Fibroblast of lung (primary cell): ENCODE measurements at regions not wholly inside any gene's neighbourhood (a gene's known extent, or its start where the extent isn't known, plus 50 kb on each side); places are given as distances from the start of the nearest gene placed in this dataset.

Experiments
- DNase-seq, 2 donors: peaks; one replicate each; pipeline versions ENCODE4 v3.0.0 to v3.0.0-alpha.2; 2010; ENCODE audit warnings: low read depth in 2 of 2
- H2AFZ ChIP-seq: 2 replicates; pipeline ENCODE4 v1.5.1; 2012; ENCODE audit warnings: low read length, control low read depth, inconsistent platforms
- H3K27ac ChIP-seq: 2 replicates; pipeline ENCODE4 v1.5.1; 2011; ENCODE audit warnings: low read length, control low read depth; ENCODE audit not compliant: insufficient read depth
- H3K27me3 ChIP-seq: 2 replicates; pipeline ENCODE4 v1.5.1; 2011; ENCODE audit warnings: mild to moderate bottlenecking, low read length; ENCODE audit not compliant: control insufficient read depth, insufficient read depth
- H3K36me3 ChIP-seq: 2 replicates; pipeline ENCODE4 v1.5.1; 2011; ENCODE audit warnings: low read length; ENCODE audit not compliant: control insufficient read depth, insufficient read depth
- H3K4me1 ChIP-seq: 2 replicates; pipeline ENCODE4 v1.5.1; 2011; ENCODE audit warnings: low read length; ENCODE audit not compliant: control insufficient read depth, insufficient read depth; ENCODE audit errors: extremely low read depth
- H3K4me2 ChIP-seq: 2 replicates; pipeline ENCODE4 v1.5.1; 2011; ENCODE audit warnings: low read length, control low read depth; ENCODE audit not compliant: insufficient read depth; ENCODE audit errors: extremely low read depth
- H3K4me3 ChIP-seq, 4 experiments: fragments of 200-600 bp in 1 of 4; sonication (generic) in 1 of 4; replicated peaks in 1 of 4; 2 replicates each; pipeline ENCODE4 v1.5.1; 2011 to 2016; ENCODE audit warnings: low read length in 4 of 4, low read depth in 3 of 4, mild to moderate bottlenecking in 3 of 4, control low read depth in 2 of 4, inconsistent platforms in 1 of 4, mixed read lengths in 1 of 4; ENCODE audit not compliant: insufficient read depth in 1 of 4; ENCODE audit errors: control extremely low read depth in 1 of 4
- H3K79me2 ChIP-seq: 2 replicates; pipeline ENCODE4 v1.5.1; 2012; ENCODE audit warnings: mild to moderate bottlenecking, low read length, inconsistent platforms; ENCODE audit not compliant: control insufficient read depth, insufficient read depth
- H3K9ac ChIP-seq: 2 replicates; pipeline ENCODE4 v1.5.1; 2011; ENCODE audit warnings: mild to moderate bottlenecking, low read length, control low read depth; ENCODE audit not compliant: insufficient read depth
- H3K9me3 ChIP-seq: 2 replicates; pipeline ENCODE4 v1.5.1; 2012; ENCODE audit warnings: low read depth, low read length; ENCODE audit not compliant: control insufficient read depth, insufficient read depth
- H4K20me1 ChIP-seq: 2 replicates; pipeline ENCODE4 v1.5.1; 2011; ENCODE audit warnings: low read length; ENCODE audit not compliant: control insufficient read depth, insufficient read depth; ENCODE audit errors: extremely low read depth
- EZH2 ChIP-seq: IDR thresholded peaks from 2 replicates; pipeline ENCODE4 v1.5.1; 2012; ENCODE audit warnings: low read length, control low read depth, mild to moderate bottlenecking; ENCODE audit errors: missing control alignments
- TF ChIP-seq, protein P1 (sequence below), 2 donors: IDR thresholded peaks in 1 of 2; conservative IDR thresholded peaks in 1 of 2; 1 replicate in 1 of 2; 2 replicates in 1 of 2; pipeline ENCODE4 v1.5.1; 2011 to 2012; ENCODE audit warnings: low read length in 2 of 2, control low read depth in 1 of 2, inconsistent platforms in 1 of 2, low read depth in 1 of 2, mild to moderate bottlenecking in 1 of 2

DNA sequence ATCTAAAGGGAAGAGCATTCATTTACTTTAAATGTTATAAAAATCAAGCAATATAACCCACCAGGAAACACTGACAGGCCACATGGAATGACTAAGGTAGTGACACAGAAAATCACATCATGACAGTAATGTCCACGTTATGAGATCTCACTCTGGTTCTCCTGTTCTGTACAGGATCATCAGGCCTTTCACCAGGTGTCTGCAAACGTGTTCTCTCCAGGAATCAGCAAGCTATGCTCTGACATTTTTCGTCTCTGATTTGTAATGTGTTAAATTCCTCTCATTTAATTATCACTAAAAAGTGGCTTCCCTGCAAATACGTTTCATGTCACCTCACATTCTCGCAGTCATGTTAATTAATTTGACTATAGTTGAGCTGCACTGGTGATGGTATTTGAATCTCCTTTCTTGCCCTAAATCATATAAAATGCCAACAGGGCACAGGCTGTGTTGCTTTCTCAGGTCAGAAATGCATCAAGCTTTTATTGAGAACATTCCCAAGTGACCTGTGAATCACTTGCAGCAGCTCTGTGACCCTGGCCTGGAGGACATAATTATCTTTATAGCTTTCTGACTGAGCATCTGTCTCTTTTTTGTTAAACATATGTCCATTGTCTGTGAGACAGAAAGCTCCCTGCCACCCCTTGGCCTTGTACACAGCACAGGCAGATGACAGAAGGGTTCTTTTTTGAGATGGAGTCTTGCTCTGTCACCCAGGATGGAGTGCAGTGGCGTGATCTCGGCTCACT is 196.2 kb downstream of the DIRAS2 start:
- Histone ChIP-seq H2AFZ (no peak overlapping the region), H3K9me3 (no peaks in the 10 kb centered on the region), H3K4me1 (no peaks in the 10 kb centered on the region), H3K27me3 (no peaks in the 10 kb centered on the region), H3K4me2 (no peak overlapping the region), H3K4me3 (no peak overlapping the region), H4K20me1 (no peaks in the 10 kb centered on the region), H3K27ac (no peak overlapping the region), H3K9ac (no peak overlapping the region), H3K79me2 (no peaks in the 10 kb centered on the region), H3K36me3 (no peaks in the 10 kb centered on the region)
- no peak for DNase-seq
- TF ChIP-seq EZH2 = no peak

GRCh38 chr9:90447773-90448172 is 194.9 kb downstream of the DIRAS2 start:
- H3K27me3 ChIP-seq = no peaks in the 10 kb centered on the region
- H3K9ac ChIP-seq = no peak overlapping the region
- no peaks in the 10 kb centered on the region for H3K79me2 ChIP-seq
- no peak overlapping the region for H3K4me3 ChIP-seq
- no peak overlapping the region for H3K4me2 ChIP-seq
- no peaks in the 10 kb centered on the region for H3K36me3 ChIP-seq
- no peaks in the 10 kb centered on the region for H3K9me3 ChIP-seq
- H2AFZ ChIP-seq = no peak overlapping the region
- H4K20me1 ChIP-seq = no peaks in the 10 kb centered on the region
- DNase-seq = no peak
- H3K4me1 ChIP-seq = no peaks in the 10 kb centered on the region
- no peak overlapping the region for H3K27ac ChIP-seq
- TF ChIP-seq, protein P1, sequence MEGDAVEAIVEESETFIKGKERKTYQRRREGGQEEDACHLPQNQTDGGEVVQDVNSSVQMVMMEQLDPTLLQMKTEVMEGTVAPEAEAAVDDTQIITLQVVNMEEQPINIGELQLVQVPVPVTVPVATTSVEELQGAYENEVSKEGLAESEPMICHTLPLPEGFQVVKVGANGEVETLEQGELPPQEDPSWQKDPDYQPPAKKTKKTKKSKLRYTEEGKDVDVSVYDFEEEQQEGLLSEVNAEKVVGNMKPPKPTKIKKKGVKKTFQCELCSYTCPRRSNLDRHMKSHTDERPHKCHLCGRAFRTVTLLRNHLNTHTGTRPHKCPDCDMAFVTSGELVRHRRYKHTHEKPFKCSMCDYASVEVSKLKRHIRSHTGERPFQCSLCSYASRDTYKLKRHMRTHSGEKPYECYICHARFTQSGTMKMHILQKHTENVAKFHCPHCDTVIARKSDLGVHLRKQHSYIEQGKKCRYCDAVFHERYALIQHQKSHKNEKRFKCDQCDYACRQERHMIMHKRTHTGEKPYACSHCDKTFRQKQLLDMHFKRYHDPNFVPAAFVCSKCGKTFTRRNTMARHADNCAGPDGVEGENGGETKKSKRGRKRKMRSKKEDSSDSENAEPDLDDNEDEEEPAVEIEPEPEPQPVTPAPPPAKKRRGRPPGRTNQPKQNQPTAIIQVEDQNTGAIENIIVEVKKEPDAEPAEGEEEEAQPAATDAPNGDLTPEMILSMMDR (conservative IDR thresholded peaks at IDR 0.05 in 1 of 2, IDR thresholded peaks at IDR 0.05 in 1 of 2; ENCODE audit: low read depth in 1 of 2, low read length in 2 of 2) = no peak
- TF ChIP-seq EZH2 = no peak

- Histone ChIP-seq H3K27me3 (no peaks in the 10 kb centered on the region), H3K27ac (no peak overlapping the region), H3K36me3 (no peaks in the 10 kb centered on the region), H3K4me1 (no peaks in the 10 kb centered on the region), H2AFZ (no peak overlapping the region), H3K9ac (no peak overlapping the region), H4K20me1 (no peaks in the 10 kb centered on the region), H3K9me3 (no peaks in the 10 kb centered on the region), H3K4me2 (no peak overlapping the region), H3K4me3 (no peak overlapping the region), H3K79me2 (no peaks in the 10 kb centered on the region)
- TF ChIP-seq EZH2 = no peak
- TF ChIP-seq, protein P1 (conservative IDR thresholded peaks at IDR 0.05 in 1 of 2, IDR thresholded peaks at IDR 0.05 in 1 of 2; ENCODE audit: low read depth in 1 of 2, low read length in 2 of 2) = no peak
- no peak for DNase-seq
These were observed 193.3 kb downstream of the DIRAS2 start for GRCh38 chr9:90449213-90449925.
